Panc1 (cell line): ENCODE measurements at regions not wholly inside any gene's neighbourhood (a gene's known extent, or its start where the extent isn't known, plus 50 kb on each side); places are given as distances from the start of the nearest gene placed in this dataset.

Source experiments
- ATAC-seq: fragments of 200-7000 bp; cut with Tn5 transposase; 2 replicates; pipeline ENCODE4 v1.9.1; 2020; ENCODE audit warnings: mild to moderate bottlenecking, moderate library complexity
- BruUV-seq: library from RNA; stranded (reverse); fragments of 400-500 nt; replicated peaks from 2 replicates; lab custom pipeline; 2021; lab: Mats Ljungman, UMichigan
- CTCF ChIA-PET: fragments of 300-600 bp; sonication (Branson Sonifier 250); formaldehyde crosslinking; loops from one replicate; lab custom pipeline; 2022; ENCODE audit warnings: antibody characterized with exemption; lab: Charles Lee
- POLR2A ChIA-PET: fragments of 300-600 bp; sonication (Branson Sonifier 250); formaldehyde crosslinking; loops from one replicate; lab custom pipeline; 2022; ENCODE audit warnings: antibody characterized with exemption; lab: Charles Lee
- DNase-seq: peaks from one replicate; pipeline ENCODE4 v3.0.0-alpha.2; 2010; ENCODE audit warnings: low read depth, low spot score
- H3K27ac ChIP-seq: 2 replicates; pipeline ENCODE4 v1.5.1; 2011; ENCODE audit warnings: mild to moderate bottlenecking, low read length, inconsistent platforms
- H3K27me3 ChIP-seq: fragments of 200-500 bp; sonication (Bioruptor generic); 2 replicates; pipeline ENCODE4 v1.6.0; 2014; ENCODE audit warnings: low read length, inconsistent platforms; ENCODE audit not compliant: control insufficient read depth, insufficient read depth
- H3K36me3 ChIP-seq: fragments of 200-500 bp; sonication (Bioruptor generic); 2 replicates; pipeline ENCODE4 v1.5.1; 2014; ENCODE audit warnings: inconsistent platforms, mild to moderate bottlenecking, low read length, moderate library complexity; ENCODE audit not compliant: control insufficient read depth, insufficient read depth
- H3K4me1 ChIP-seq: 2 replicates; pipeline ENCODE4 v1.5.1; 2011; ENCODE audit warnings: inconsistent platforms, mild to moderate bottlenecking, low read length, moderate library complexity; ENCODE audit not compliant: control insufficient read depth, insufficient read depth
- H3K4me3 ChIP-seq, 2 experiments: 2 replicates each; pipeline ENCODE4 v1.5.1; 2011 to 2012; ENCODE audit warnings: low read depth in 2 of 2, low read length in 2 of 2, mild to moderate bottlenecking in 2 of 2, inconsistent platforms in 1 of 2, moderate library complexity in 1 of 2
- H3K9me3 ChIP-seq: fragments of 200-500 bp; sonication (Bioruptor generic); 2 replicates; pipeline ENCODE4 v1.5.1; 2014; ENCODE audit warnings: low read depth, mild to moderate bottlenecking, inconsistent platforms, low read length, moderate library complexity; ENCODE audit not compliant: control insufficient read depth, insufficient read depth
- POLR2AphosphoS5 ChIP-seq: IDR thresholded peaks from 2 replicates; pipeline ENCODE4 v1.6.1; 2012; ENCODE audit warnings: mild to moderate bottlenecking, low read depth, low read length, moderate library complexity
- SIN3A ChIP-seq: IDR thresholded peaks from 2 replicates; pipeline ENCODE4 v1.6.1; 2012; ENCODE audit warnings: low read depth, mild to moderate bottlenecking, low read length, moderate library complexity, borderline replicate concordance; ENCODE audit not compliant: insufficient read depth
- TCF7L2 ChIP-seq: IDR thresholded peaks from 2 replicates; pipeline ENCODE4 v1.6.1; 2011; ENCODE audit warnings: mild to moderate bottlenecking, low read depth, low read length, inconsistent platforms
- in situ Hi-C: cut with HindIII; loops from 2 replicates; pipeline ENCODE4 v1.10.0; 2016; ENCODE audit warnings: low sequenced_read_pairs, low pct_unique_long_range_greater_than_20kb
- intact Hi-C: fragments of 100-400 bp; cut with micrococcal nuclease; formaldehyde crosslinking; loops from one replicate; pipeline ENCODE4 v1.10.0; 2022; ENCODE audit not compliant: unreplicated experiment
- TF ChIP-seq, protein P1 (sequence below), 2 experiments: IDR thresholded peaks; 2 replicates each; pipeline ENCODE4 v1.6.1; 2011 to 2012; ENCODE audit warnings: low read depth in 2 of 2, control low read depth in 1 of 2, low read length in 1 of 2, mild to moderate bottlenecking in 1 of 2, moderate library complexity in 1 of 2; ENCODE audit not compliant: insufficient read depth in 1 of 2
- TF ChIP-seq, protein P2 (sequence below): fragments of 450-650 bp; IDR thresholded peaks from 2 replicates; pipeline ENCODE4 v1.5.1; 2017; ENCODE audit warnings: mild to moderate bottlenecking

DNA sequence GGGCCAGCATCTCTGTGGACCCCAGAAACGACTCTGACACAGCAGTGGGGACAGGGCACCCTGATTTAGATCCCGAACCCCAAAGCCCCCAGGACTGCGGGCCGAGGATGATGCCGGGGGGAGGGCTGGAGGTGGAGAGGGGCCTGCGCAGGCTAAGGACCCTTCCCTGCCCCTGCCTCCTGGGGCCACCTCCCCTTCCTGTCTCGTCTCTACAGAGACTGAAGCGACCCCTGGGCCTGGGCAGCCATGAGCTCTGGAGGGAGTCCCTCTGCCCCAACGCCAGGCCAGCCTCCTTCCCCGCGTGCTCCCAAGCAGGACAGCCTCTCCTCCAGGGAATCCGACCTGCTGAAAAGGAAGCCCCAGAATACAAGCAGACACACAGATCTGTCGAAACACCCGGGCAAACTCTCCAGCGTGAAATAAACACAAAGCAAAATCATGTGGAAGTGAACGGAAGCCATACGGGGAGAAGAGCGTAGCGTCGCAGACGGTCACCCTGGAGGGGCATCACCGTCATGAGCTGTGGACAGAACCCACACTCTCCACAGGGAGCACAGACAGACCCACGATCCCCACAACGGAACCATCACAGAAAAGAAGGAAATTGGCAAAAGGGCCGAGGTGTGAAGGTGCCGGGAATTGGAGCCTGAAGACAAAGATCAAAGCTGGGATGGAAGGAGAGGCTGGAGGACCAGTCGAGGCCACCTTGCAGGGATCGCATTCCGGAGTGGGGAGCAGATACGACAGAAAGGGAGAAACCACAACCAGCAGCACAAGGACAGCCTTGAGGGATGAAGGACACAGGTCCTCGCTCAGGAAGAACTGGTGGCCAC lies 51.0 kb upstream of the CTDP1 start:
- no TSS peak for BruUV-seq
- DNase-seq (no peak), ATAC-seq (no peak)
- Histone ChIP-seq H3K36me3 (no peaks in the 10 kb centered on the region), H3K27me3 (peaks cover 13% of the 10 kb centered on the region), H3K4me3 (no peak overlapping the region), H3K27ac (no peak overlapping the region), H3K9me3 (no peaks in the 10 kb centered on the region), H3K4me1 (no peaks in the 10 kb centered on the region)
- in situ Hi-C loops (no loop called here), intact Hi-C loops (no loop called here)
- TF ChIP-seq POLR2AphosphoS5 = no peak
- TF ChIP-seq, protein P1, sequence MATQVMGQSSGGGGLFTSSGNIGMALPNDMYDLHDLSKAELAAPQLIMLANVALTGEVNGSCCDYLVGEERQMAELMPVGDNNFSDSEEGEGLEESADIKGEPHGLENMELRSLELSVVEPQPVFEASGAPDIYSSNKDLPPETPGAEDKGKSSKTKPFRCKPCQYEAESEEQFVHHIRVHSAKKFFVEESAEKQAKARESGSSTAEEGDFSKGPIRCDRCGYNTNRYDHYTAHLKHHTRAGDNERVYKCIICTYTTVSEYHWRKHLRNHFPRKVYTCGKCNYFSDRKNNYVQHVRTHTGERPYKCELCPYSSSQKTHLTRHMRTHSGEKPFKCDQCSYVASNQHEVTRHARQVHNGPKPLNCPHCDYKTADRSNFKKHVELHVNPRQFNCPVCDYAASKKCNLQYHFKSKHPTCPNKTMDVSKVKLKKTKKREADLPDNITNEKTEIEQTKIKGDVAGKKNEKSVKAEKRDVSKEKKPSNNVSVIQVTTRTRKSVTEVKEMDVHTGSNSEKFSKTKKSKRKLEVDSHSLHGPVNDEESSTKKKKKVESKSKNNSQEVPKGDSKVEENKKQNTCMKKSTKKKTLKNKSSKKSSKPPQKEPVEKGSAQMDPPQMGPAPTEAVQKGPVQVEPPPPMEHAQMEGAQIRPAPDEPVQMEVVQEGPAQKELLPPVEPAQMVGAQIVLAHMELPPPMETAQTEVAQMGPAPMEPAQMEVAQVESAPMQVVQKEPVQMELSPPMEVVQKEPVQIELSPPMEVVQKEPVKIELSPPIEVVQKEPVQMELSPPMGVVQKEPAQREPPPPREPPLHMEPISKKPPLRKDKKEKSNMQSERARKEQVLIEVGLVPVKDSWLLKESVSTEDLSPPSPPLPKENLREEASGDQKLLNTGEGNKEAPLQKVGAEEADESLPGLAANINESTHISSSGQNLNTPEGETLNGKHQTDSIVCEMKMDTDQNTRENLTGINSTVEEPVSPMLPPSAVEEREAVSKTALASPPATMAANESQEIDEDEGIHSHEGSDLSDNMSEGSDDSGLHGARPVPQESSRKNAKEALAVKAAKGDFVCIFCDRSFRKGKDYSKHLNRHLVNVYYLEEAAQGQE (IDR thresholded peaks at IDR 0.05; ENCODE audit: insufficient read depth in 1 of 2, low read depth in 2 of 2, low read length in 1 of 2) = no peak
- TF ChIP-seq, protein P2, sequence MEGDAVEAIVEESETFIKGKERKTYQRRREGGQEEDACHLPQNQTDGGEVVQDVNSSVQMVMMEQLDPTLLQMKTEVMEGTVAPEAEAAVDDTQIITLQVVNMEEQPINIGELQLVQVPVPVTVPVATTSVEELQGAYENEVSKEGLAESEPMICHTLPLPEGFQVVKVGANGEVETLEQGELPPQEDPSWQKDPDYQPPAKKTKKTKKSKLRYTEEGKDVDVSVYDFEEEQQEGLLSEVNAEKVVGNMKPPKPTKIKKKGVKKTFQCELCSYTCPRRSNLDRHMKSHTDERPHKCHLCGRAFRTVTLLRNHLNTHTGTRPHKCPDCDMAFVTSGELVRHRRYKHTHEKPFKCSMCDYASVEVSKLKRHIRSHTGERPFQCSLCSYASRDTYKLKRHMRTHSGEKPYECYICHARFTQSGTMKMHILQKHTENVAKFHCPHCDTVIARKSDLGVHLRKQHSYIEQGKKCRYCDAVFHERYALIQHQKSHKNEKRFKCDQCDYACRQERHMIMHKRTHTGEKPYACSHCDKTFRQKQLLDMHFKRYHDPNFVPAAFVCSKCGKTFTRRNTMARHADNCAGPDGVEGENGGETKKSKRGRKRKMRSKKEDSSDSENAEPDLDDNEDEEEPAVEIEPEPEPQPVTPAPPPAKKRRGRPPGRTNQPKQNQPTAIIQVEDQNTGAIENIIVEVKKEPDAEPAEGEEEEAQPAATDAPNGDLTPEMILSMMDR = no peak
- TF ChIP-seq SIN3A = no peak
- no peak for TF ChIP-seq TCF7L2
- ChIA-PET CTCF (no interaction called here), POLR2A (no interaction called here)

DNA sequence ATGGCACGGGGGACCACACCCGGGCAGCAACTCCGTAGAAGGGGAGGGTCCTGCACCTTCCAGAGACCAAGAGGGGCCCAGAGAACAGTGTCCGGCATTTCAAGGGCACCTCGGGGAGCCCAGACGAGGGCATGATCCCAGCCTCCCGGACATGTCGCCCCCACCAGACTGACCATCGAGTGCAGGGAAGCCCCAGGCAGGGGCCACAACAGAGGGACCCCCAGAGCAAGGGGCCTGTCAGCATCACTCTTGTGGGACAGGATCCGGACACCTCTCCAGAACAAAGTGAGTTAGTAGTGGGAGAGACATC lies 50.4 kb upstream of the CTDP1 start:
- ATAC-seq (no peak), DNase-seq (no peak)
- no peaks in the 10 kb centered on the region for H3K9me3 ChIP-seq
- intact Hi-C loops = no loop called here
- in situ Hi-C loops = no loop called here
- no peaks in the 10 kb centered on the region for H3K36me3 ChIP-seq
- TF ChIP-seq POLR2AphosphoS5 (no peak), SIN3A (no peak), TCF7L2 (no peak)
- TF ChIP-seq, protein P2 = no peak
- TF ChIP-seq, protein P1 (IDR thresholded peaks at IDR 0.05; ENCODE audit: insufficient read depth in 1 of 2, low read depth in 2 of 2, low read length in 1 of 2) = no peak
- no TSS peak for BruUV-seq
- no peaks in the 10 kb centered on the region for H3K4me1 ChIP-seq
- peaks cover 13% of the 10 kb centered on the region for H3K27me3 ChIP-seq
- ChIA-PET POLR2A (no interaction called here), CTCF (no interaction called here)
- H3K4me3 ChIP-seq = no peak overlapping the region
- no peak overlapping the region for H3K27ac ChIP-seq
